WTC11 (cell line): ENCODE measurements at regions not wholly inside any gene's neighbourhood (a gene's known extent, or its start where the extent isn't known, plus 50 kb on each side); places are given as distances from the start of the nearest gene placed in this dataset.

ENCODE experiments used
- CTCF ChIP-seq: fragments of 200-600 bp; IDR thresholded peaks from 2 replicates; pipeline ENCODE4 v1.8.0; 2022; ENCODE audit warnings: antibody characterized with exemption
- ESRRA ChIP-seq: sonication (generic); formaldehyde crosslinking; IDR thresholded peaks from 2 replicates; pipeline ENCODE4 v1.8.1; 2022; ENCODE audit warnings: mild to moderate bottlenecking, missing genetic modification reagents, borderline replicate concordance
- NFYB ChIP-seq: sonication (generic); formaldehyde crosslinking; conservative IDR thresholded peaks from 2 replicates; pipeline ENCODE4 v1.8.0; 2022; ENCODE audit warnings: low read depth, missing genetic modification reagents
- ZNF232 ChIP-seq: sonication (generic); formaldehyde crosslinking; IDR thresholded peaks from 2 replicates; pipeline ENCODE4 v1.8.0; 2022; ENCODE audit warnings: mild to moderate bottlenecking, missing genetic modification reagents

GRCh38 chr7:69430384-69431021 lies 167.8 kb upstream of the AUTS2 start:
- no peak for TF ChIP-seq CTCF
- no peak for TF ChIP-seq NFYB
- no peak for TF ChIP-seq ESRRA (CRISPR knock-in tag)
- no peak for TF ChIP-seq ZNF232 (CRISPR knock-in tag)
